NCI-H2081 treated with DMSO at 0.1 percent for 48 hours (cell line): ENCODE measurements at regions not wholly inside any gene's neighbourhood (a gene's known extent, or its start where the extent isn't known, plus 50 kb on each side); places are given as distances from the start of the nearest gene placed in this dataset.

Experiments used
- DNase-seq: peaks from one replicate; lab custom pipeline; 2025; lab: John Stamatoyannopoulos, UW

- no peak for DNase-seq
These were observed 697.0 kb upstream of the POU3F2 start for GRCh38 chr6:98137391-98137790.

DNA sequence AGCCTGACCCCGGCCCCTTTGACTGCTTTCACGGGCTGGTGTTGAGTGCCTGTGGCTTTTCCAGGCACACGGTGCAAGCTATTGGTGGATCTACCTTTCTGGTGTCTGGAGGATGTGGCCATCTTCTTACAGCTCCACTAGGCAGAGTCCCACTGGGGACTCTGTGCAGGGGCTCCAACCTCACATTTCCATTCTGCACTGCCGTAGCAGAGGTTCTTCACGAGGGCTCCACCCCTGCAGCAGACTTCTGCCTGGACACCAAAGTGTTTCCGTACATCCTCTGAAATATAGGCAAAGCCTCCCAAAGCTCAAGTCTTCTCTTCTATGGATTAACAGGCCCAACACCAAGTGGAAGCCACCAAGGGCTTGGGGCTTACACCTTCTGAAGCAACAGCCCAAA, 691.5 kb upstream of the POU3F2 start:
- DNase-seq, result no peak

- no peak for DNase-seq
These were observed 687.7 kb upstream of the POU3F2 start for GRCh38 chr6:98146656-98147055.

DNA sequence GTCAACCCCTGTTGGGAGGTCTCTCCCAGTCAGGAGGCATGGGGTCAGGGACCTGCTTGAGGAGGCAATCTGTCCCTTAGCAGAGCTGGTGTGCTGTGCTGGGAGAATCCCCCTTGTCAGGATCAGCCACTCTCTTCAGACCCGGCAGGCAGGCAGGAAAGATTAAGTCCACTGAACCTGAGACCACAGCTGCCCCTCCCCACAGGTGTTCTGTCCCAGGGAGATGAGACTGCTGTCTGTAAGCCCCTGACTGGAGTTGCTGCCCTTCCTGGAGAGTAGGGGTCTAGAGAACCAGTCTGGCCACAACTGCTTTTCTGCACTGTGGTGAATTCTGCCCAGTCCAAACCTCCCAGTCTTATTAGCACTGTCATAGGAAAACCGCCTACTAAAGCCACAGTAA, 677.8 kb upstream of the POU3F2 start:
- DNase-seq, result no peak

DNA sequence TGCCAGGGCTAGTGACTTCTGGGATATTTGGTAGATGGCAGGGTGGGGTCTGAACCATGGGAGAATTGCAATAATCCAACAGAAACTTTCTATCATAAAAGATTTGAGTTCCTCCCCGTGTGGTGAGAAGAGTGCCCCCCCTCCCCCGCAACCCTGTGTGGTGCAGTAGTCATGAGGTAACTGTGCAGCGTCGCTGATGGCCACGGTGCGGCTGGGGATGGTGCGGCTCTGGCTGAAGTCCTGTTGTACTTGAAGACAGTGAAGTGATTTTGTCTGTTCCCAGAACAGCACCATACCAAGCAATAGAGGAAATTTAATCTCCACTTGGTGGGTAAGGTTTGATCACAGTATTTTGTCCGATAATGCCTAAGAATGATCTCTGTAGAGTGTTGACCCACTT, 654.8 kb upstream of the POU3F2 start:
- DNase-seq, result no peak

GRCh38 chr6:98200084-98200483, 634.3 kb upstream of the POU3F2 start:
- no peak for DNase-seq

DNA sequence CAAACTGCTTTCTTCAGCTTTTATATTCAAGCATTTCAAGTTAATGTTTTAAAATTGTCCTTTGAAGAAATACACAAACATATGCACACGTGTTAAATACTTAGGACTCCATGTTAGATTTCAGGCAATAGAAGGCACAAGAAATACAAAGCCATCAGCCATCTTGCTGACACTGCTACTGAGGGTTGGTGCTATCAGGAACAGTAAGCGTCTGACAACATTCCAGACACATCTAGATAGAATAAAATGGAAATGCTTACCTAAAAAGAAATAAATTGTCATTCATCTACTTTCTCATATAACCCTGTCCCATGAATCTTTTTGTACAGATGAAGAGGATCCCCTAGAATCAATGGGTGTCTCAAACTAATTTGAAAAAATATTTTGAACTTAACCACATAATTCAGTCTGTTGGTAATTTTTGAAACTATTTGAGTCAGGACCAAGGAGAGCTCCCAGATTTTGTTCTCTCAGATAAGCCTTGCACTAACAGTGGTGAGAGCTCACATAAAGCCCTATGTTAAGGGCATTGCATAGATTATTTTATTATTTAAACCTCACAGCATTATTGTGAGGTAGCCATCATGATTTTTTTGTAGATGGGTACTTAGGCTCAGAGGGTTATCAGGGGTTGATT, 631.1 kb upstream of the POU3F2 start:
- no peak for DNase-seq

DNA sequence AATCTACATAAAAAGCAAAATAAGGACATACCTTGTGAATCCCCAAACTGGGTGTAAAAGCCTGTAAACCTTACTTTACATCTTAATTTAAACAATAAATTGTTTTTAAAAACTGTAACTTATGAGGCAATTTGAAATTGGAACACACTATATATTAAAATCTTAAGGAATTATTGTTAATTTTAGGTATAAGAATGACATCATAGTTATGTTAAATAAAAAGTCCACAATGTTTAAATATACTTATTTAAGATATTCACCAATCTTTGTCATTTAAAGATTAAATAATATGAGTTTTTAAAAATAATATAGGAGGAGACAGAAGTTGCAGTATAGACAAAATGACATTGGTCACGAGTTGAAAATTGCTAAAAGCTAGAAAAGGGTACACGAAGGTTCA, 621.9 kb upstream of the POU3F2 start:
- no peak for DNase-seq

DNA sequence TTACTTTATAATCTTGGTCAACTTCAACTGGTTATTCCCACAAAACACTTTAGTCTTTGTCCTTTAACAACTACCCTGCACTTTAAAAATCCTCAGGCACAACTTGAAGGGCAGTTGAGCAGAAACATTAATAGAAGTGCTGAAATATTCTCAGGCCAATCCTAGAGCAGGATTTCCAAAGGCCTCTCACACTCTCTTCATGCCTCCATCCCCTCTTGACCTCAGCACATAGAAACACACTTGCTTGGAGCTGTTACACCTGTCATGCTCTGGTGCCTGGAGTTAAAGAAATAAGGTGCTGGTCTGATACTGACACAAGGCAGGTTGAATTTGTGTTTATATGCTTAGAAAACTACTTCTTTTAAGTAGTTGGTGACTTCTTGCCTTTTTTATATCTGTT, 618.8 kb upstream of the POU3F2 start:
- no peak for DNase-seq

- DNase-seq, result no peak
These were observed 604.1 kb upstream of the POU3F2 start for GRCh38 chr6:98230250-98230649.

GRCh38 chr6:98239057-98239456, 595.3 kb upstream of the POU3F2 start:
- no peak for DNase-seq

DNA sequence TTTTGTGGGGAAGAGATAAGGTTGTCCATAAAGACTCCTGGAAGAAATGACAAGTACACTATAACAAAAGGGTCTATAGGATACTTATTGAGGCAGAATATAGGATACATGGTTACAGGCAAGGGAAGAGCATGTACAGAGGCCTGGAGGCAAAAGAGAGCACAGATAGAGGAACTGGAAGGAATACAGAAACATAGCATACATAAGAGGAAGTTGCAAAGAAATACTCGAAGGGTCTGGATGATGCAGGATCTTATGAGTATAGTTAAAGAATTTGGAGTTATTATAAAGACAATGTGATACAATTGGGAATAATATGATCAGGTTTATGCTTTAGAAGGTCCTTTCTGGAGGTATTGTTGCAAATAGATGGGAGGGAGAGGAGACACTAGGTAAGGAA, 592.7 kb upstream of the POU3F2 start:
- no peak for DNase-seq

DNA sequence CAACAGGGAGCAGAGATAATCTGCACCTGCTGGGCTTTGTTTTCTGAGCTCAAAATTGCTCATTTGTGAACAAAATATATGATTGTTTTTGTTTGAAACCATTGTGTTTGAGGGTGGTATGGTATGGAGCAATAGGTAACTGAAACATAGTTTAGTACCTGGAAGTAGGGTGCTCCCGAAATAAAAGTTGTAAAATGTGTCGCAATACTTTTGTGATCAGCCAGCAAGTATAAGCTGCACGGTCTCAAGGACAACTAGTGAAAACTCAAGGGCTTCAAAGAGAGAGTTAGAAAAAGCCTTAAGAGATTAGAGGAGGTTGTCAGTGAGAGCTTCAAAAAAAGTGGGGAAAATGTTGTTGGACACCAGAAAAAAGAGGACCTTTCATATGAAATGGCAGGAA, 579.8 kb upstream of the POU3F2 start:
- no peak for DNase-seq

GRCh38 chr6:98260382-98260781, 574.0 kb upstream of the POU3F2 start:
- DNase-seq, result no peak

DNA sequence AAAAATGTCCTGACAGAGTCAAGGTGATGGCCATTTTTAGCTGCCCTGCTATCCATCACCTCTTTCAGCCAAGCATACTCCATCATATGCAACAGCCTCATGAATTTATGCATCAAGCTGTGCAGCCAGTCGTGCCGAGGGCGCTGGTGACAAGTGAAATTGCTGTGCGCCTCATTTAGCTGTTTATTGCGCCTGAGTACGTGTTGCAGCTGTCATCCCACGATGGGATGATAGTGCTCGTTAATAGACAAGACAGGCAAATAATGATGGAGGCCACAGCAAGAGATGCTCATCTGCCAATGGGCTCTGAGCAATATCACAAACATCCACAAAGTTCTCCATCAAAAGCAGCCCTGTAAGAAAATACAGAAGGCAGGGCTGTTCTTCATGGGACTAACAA, 562.3 kb upstream of the POU3F2 start:
- DNase-seq, result no peak

GRCh38 chr6:98274691-98275090, 559.7 kb upstream of the POU3F2 start:
- no peak for DNase-seq

GRCh38 chr6:98280492-98280891, 553.9 kb upstream of the POU3F2 start:
- DNase-seq, result no peak

GRCh38 chr6:98286620-98287019, 547.8 kb upstream of the POU3F2 start:
- DNase-seq, result no peak

- DNase-seq, result no peak
These were observed 546.5 kb upstream of the POU3F2 start for GRCh38 chr6:98287876-98288275.

GRCh38 chr6:98292810-98293209, 541.6 kb upstream of the POU3F2 start:
- DNase-seq, result no peak

GRCh38 chr6:98295515-98296175, 538.7 kb upstream of the POU3F2 start:
- DNase-seq, result no peak

DNA sequence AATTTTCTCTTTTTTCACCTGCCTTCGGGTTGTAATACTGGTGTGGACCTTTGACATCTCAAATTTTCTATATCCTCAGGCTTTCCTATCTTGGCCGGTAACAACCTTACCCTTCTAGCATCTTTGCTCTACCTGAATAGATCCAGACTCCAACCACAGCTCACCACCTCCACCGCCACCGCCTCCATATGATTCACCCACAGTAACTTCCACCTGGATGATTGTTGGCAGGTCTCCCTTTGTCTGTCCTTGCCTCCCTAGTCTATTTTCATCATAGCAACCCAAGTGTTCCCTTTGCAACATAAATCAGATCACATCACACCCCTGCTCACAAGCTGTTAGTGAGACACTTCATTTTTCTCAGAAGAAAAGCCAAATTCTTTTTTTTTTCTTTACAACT, 525.8 kb upstream of the POU3F2 start:
- no peak for DNase-seq

DNA sequence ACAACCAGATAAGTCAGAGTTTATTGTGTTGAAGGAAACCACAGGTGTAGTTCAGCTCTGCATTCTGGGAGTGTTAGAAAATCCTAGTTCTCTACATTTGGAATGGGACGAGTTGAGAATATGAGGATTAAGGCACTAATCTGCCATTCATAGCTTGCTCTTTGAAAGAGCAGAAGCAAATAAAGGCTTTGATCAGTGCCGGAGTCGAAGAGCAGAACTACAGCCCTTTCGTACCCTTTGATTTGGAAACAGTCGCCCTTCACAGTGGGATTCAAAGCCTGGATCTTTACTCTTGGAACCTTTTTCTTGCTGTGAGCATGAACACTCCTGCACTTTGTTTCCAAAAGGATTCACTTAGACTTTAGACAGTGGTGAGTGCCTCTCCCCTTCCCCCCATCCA, 523.9 kb upstream of the POU3F2 start:
- DNase-seq, result no peak

DNA sequence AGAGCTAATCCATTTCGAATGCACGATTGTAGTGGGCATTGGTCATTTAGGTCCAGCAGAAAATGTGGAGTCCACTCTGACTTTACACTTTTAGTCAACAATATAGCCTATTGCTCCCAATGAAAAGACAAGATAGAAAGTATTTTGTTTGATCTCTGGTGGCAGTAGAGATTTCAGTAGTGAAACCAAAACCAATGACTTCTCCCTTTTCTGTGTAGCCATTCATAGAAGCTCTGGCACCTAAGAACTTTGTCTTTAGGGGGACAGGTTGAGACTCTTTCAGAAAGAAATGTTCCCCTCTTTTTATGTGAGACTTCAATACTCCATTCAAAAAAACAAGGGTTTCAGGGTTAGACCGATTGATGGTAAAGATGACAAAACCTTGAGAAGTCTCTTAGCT, 510.8 kb upstream of the POU3F2 start:
- no peak for DNase-seq
